K562 (cell line): ENCODE measurements at regions not wholly inside any gene's neighbourhood (a gene's known extent, or its start where the extent isn't known, plus 50 kb on each side); places are given as distances from the start of the nearest gene placed in this dataset.

Experiments
- ATF3 ChIP-seq, 2 experiments: fragments of 450-650 bp in 1 of 2; sonication (generic) in 1 of 2; formaldehyde crosslinking in 1 of 2; IDR thresholded peaks in 1 of 2; conservative IDR thresholded peaks in 1 of 2; 2 replicates each; pipeline versions ENCODE4 v1.6.1 to v1.8.1; 2016 to 2023; ENCODE audit warnings: mild to moderate bottlenecking in 2 of 2, moderate library complexity in 2 of 2, inconsistent platforms in 1 of 2, missing genetic modification reagents in 1 of 2
- BRD4 ChIP-seq: fragments of 200-600 bp; sonication (generic); IDR thresholded peaks from 2 replicates; pipeline ENCODE4 v1.6.1; 2017; ENCODE audit warnings: inconsistent platforms
- CBFB ChIP-seq: sonication (generic); formaldehyde crosslinking; IDR thresholded peaks from 2 replicates; pipeline ENCODE4 v1.4.0; 2020; ENCODE audit warnings: mild to moderate bottlenecking, missing genetic modification reagents
- DPF2 ChIP-seq: fragments of 450-650 bp; IDR thresholded peaks from 2 replicates; pipeline ENCODE4 v1.6.1; 2016
- ELF4 ChIP-seq: fragments of 450-650 bp; formaldehyde crosslinking; IDR thresholded peaks from 2 replicates; pipeline ENCODE4 v1.4.0; 2022; ENCODE audit warnings: missing genetic modification characterization
- ERF ChIP-seq: fragments of 450-650 bp; formaldehyde crosslinking; IDR thresholded peaks from 2 replicates; pipeline ENCODE4 v1.4.0; 2020; ENCODE audit warnings: mild to moderate bottlenecking, mixed read lengths
- ETS1 ChIP-seq: conservative IDR thresholded peaks from 2 replicates; pipeline ENCODE4 v1.6.1; 2011; ENCODE audit warnings: low read depth, mild to moderate bottlenecking, low read length; ENCODE audit not compliant: control insufficient read depth
- HIVEP1 ChIP-seq: fragments of 250-450 bp; sonication (Bioruptor Pico); IDR thresholded peaks from 2 replicates; pipeline ENCODE4 v1.4.0; 2020; ENCODE audit warnings: mild to moderate bottlenecking
- JUNB ChIP-seq: fragments of 450-650 bp; formaldehyde crosslinking; conservative IDR thresholded peaks from 2 replicates; pipeline ENCODE4 v1.4.0; 2020; ENCODE audit warnings: mild to moderate bottlenecking
- KAT7 ChIP-seq: sonication (generic); formaldehyde crosslinking; IDR thresholded peaks from 2 replicates; pipeline ENCODE4 v1.8.0; 2022; ENCODE audit warnings: missing genetic modification reagents, mild to moderate bottlenecking, borderline replicate concordance
- KDM5B ChIP-seq: fragments of 200-600 bp; sonication (generic); IDR thresholded peaks from 2 replicates; pipeline ENCODE4 v1.6.1; 2012; ENCODE audit warnings: low read depth, mild to moderate bottlenecking, moderate library complexity, low read length, control low read depth, inconsistent platforms; ENCODE audit not compliant: insufficient replicate concordance
- MAZ ChIP-seq, 2 experiments: fragments of 450-650 bp in 1 of 2; sonication (generic) in 1 of 2; formaldehyde crosslinking; IDR thresholded peaks in 1 of 2; conservative IDR thresholded peaks in 1 of 2; 2 replicates each; pipeline versions ENCODE4 v1.4.0 to v1.5.0; 2020; ENCODE audit warnings: mild to moderate bottlenecking in 1 of 2, missing genetic modification reagents in 1 of 2
- MED1 ChIP-seq: sonication (generic); formaldehyde crosslinking; IDR thresholded peaks from 2 replicates; pipeline ENCODE4 v1.8.1; 2023; ENCODE audit warnings: missing genetic modification reagents, borderline replicate concordance
- MYBL2 ChIP-seq, 2 experiments: fragments of 450-650 bp in 1 of 2; sonication (generic) in 1 of 2; formaldehyde crosslinking in 1 of 2; IDR thresholded peaks; 2 replicates each; pipeline versions ENCODE4 v1.6.1 to v1.8.1; 2017 to 2022; ENCODE audit warnings: borderline replicate concordance in 1 of 2, inconsistent platforms in 1 of 2, low read depth in 1 of 2, mild to moderate bottlenecking in 1 of 2, missing genetic modification reagents in 1 of 2, moderate library complexity in 1 of 2
- NCOA1 ChIP-seq: fragments of 450-650 bp; IDR thresholded peaks from 2 replicates; pipeline ENCODE4 v1.6.1; 2016; ENCODE audit warnings: low read depth
- NCOR1 ChIP-seq: fragments of 450-650 bp; IDR thresholded peaks from 2 replicates; pipeline ENCODE4 v1.6.1; 2016; ENCODE audit warnings: mild to moderate bottlenecking, moderate library complexity
- NFATC3 ChIP-seq: fragments of 450-650 bp; IDR thresholded peaks from 2 replicates; pipeline ENCODE4 v1.6.1; 2017; ENCODE audit warnings: mild to moderate bottlenecking
- NFYB ChIP-seq: IDR thresholded peaks from 2 replicates; pipeline ENCODE4 v1.6.1; 2011; ENCODE audit warnings: mild to moderate bottlenecking, moderate library complexity; ENCODE audit not compliant: insufficient read length; ENCODE audit errors: extremely low read depth
- PHF8 ChIP-seq: fragments of 200-600 bp; sonication (generic); IDR thresholded peaks from 2 replicates; pipeline ENCODE4 v1.6.1; 2012; ENCODE audit warnings: mixed run types, mild to moderate bottlenecking, inconsistent platforms, low read length, moderate library complexity, borderline replicate concordance
- PML ChIP-seq: IDR thresholded peaks from 2 replicates; pipeline ENCODE4 v1.6.1; 2012; ENCODE audit warnings: low read length, inconsistent platforms
- RBM25 ChIP-seq: fragments of 200-400 bp; formaldehyde crosslinking; IDR thresholded peaks from 2 replicates; pipeline ENCODE4 v1.6.1; 2018; ENCODE audit warnings: low read length, low read depth, moderate library complexity; ENCODE audit not compliant: severe bottlenecking
- TAF15 ChIP-seq: fragments of 200-400 bp; formaldehyde crosslinking; IDR thresholded peaks from 2 replicates; pipeline ENCODE4 v1.6.1; 2017; ENCODE audit warnings: mild to moderate bottlenecking, low read depth, low read length, moderate library complexity
- TAL1 ChIP-seq: fragments of 450-650 bp; IDR thresholded peaks from 2 replicates; pipeline ENCODE4 v1.6.1; 2016; ENCODE audit warnings: mild to moderate bottlenecking
- TGIF2 ChIP-seq: sonication (generic); formaldehyde crosslinking; IDR thresholded peaks from 2 replicates; pipeline ENCODE4 v1.8.1; 2022; ENCODE audit warnings: mild to moderate bottlenecking, missing genetic modification reagents, moderate library complexity
- ZNF696 ChIP-seq: fragments of 250-450 bp; sonication (Bioruptor Pico); conservative IDR thresholded peaks from 2 replicates; pipeline ENCODE4 v1.4.0; 2020; ENCODE audit warnings: mild to moderate bottlenecking, moderate library complexity
- TF ChIP-seq, protein P1 (sequence below): fragments of 450-650 bp; formaldehyde crosslinking; IDR thresholded peaks from 2 replicates; pipeline ENCODE4 v1.4.0; 2020; ENCODE audit warnings: mild to moderate bottlenecking

DNA sequence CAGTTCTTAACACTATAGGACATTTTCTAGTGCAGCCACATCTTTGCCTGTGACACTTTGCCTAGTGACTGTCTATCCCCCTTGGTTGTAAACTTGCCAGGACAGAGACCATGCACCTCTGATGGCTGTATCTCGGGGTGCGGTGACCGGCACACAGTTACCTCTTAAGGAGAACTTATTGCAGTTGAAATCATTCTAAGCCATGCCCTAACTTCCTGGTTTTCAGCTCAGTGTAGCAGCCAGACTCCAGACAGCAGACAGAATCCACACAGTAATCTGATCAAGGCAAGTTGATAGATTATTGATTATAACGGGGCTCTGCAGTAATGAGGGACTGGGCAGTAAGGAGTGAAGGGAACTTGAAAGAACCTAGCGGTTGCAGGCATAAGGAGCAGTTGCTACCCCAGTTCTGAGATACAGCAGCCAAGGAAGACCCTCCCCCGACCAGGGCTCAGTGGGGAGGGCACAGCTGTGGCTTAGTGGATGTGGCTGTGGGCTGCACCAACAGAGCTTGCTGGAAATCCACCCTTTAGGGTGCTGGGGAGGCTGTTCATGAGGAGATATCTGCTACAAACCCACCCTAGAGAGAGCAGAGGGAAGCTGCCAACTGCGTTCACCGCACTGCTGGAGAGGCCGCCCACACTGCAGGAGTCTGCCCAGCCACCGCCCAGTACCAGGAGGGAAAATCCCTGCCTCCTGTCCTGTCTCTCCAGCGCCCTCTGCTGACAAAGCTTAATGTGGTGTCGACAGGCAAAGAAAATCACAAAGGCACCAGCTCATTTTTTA lies 58.2 kb upstream of the BEGAIN start (continued):
- TF ChIP-seq NFYB (no peak), CBFB (no peak), HIVEP1 (CRISPR knock-in tag) (no peak), ZNF696 (CRISPR knock-in tag) (no peak), KAT7 (CRISPR knock-in tag) (no peak), RBM25 (no peak), TAF15 (no peak), NCOR1 (0 out of 2 replicates have a peak, but pooled peaks have one; percentile 6), ETS1 (no peak), BRD4 (no peak), PML (no peak), DPF2 (no peak), JUNB (CRISPR knock-in tag) (no peak), KDM5B (no peak), NFATC3 (no peak), MED1 (CRISPR knock-in tag) (no peak), ATF3 (IDR thresholded peaks at IDR 0.05) (no peak), ATF3 (CRISPR knock-in tag; conservative IDR thresholded peaks at IDR 0.05) (no peak), TGIF2 (no peak), MAZ (CRISPR knock-in tag; conservative IDR thresholded peaks at IDR 0.05 in 1 of 2, IDR thresholded peaks at IDR 0.05 in 1 of 2) (peak; percentile 33 to 41; a peak in 2 of 4 replicates), TAL1 (no peak), ERF (no peak), ELF4 (no peak), NCOA1 (no peak), MYBL2 (IDR thresholded peaks at IDR 0.05; ENCODE audit: low read depth) (no peak), MYBL2 (CRISPR knock-in tag; IDR thresholded peaks at IDR 0.05; ENCODE audit: borderline replicate concordance) (no peak), PHF8 (peak; percentile 4; the same call in 1 of the 2 replicates)
- TF ChIP-seq, protein P1, sequence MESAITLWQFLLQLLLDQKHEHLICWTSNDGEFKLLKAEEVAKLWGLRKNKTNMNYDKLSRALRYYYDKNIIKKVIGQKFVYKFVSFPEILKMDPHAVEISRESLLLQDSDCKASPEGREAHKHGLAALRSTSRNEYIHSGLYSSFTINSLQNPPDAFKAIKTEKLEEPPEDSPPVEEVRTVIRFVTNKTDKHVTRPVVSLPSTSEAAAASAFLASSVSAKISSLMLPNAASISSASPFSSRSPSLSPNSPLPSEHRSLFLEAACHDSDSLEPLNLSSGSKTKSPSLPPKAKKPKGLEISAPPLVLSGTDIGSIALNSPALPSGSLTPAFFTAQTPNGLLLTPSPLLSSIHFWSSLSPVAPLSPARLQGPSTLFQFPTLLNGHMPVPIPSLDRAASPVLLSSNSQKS (CRISPR knock-in tag): no peak
